ENCODE measurements at regions not wholly inside any gene's neighbourhood (a gene's known extent, or its start where the extent isn't known, plus 50 kb on each side); places are given as distances from the start of the nearest gene placed in this dataset.

DNA sequence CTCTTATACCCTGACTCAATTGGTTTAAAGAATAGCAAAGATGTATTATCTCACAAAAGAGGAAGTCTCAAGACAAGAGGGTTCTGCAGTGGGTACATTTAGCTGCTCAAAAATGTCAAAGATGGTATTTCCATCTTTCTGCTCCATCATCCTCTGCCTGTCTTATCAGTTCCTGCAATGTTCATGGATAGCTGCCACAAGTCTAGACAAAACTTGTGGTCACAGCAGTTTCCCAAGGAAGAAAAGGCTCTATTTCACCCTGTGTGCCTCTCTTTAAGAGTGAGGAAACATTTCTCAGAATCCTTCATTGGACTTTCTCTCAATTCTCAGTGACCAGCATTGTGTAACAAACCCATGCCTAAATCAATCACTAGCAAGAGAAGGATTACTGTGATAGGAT lies 634.2 kb upstream of the AUTS2 start:
- TF ChIP-seq, protein P1, sequence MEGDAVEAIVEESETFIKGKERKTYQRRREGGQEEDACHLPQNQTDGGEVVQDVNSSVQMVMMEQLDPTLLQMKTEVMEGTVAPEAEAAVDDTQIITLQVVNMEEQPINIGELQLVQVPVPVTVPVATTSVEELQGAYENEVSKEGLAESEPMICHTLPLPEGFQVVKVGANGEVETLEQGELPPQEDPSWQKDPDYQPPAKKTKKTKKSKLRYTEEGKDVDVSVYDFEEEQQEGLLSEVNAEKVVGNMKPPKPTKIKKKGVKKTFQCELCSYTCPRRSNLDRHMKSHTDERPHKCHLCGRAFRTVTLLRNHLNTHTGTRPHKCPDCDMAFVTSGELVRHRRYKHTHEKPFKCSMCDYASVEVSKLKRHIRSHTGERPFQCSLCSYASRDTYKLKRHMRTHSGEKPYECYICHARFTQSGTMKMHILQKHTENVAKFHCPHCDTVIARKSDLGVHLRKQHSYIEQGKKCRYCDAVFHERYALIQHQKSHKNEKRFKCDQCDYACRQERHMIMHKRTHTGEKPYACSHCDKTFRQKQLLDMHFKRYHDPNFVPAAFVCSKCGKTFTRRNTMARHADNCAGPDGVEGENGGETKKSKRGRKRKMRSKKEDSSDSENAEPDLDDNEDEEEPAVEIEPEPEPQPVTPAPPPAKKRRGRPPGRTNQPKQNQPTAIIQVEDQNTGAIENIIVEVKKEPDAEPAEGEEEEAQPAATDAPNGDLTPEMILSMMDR (conservative IDR thresholded peaks at IDR 0.05; ENCODE audit: low read depth, low read length): no peak
- no peaks in the 10 kb centered on the region for H3K27me3 ChIP-seq (ENCODE audit: insufficient read depth, low read depth)
- no peak overlapping the region for H3K4me3 ChIP-seq (IDR thresholded peaks at IDR 0.05; ENCODE audit: insufficient read depth, low read depth, low read length)
- H4K20me1 ChIP-seq (ENCODE audit: insufficient read depth): no peaks in the 10 kb centered on the region
- H3K79me2 ChIP-seq (ENCODE audit: insufficient read depth, low read depth): no peaks in the 10 kb centered on the region
- no peak overlapping the region for H3K27ac ChIP-seq
- H3K4me2 ChIP-seq: no peak overlapping the region
- H3K9ac ChIP-seq: no peak overlapping the region
- no peak overlapping the region for H2AFZ ChIP-seq (ENCODE audit: low read depth)
- no peaks in the 10 kb centered on the region for H3K36me3 ChIP-seq (ENCODE audit: insufficient read depth)
- no peaks in the 10 kb centered on the region for H3K4me1 ChIP-seq (ENCODE audit: low read depth, poor library complexity, severe bottlenecking)

- no peak overlapping the region for H3K4me2 ChIP-seq
- no peak overlapping the region for H3K27ac ChIP-seq
- H3K4me1 ChIP-seq (ENCODE audit: low read depth, poor library complexity, severe bottlenecking): no peaks in the 10 kb centered on the region
- no peak overlapping the region for H3K4me3 ChIP-seq (IDR thresholded peaks at IDR 0.05; ENCODE audit: insufficient read depth, low read depth, low read length)
- H3K27me3 ChIP-seq (ENCODE audit: insufficient read depth, low read depth): no peaks in the 10 kb centered on the region
- H4K20me1 ChIP-seq (ENCODE audit: insufficient read depth): no peaks in the 10 kb centered on the region
- TF ChIP-seq, protein P1 (conservative IDR thresholded peaks at IDR 0.05; ENCODE audit: low read depth, low read length): no peak
- H3K9ac ChIP-seq: no peak overlapping the region
- H2AFZ ChIP-seq (ENCODE audit: low read depth): no peak overlapping the region
- no peaks in the 10 kb centered on the region for H3K36me3 ChIP-seq (ENCODE audit: insufficient read depth)
- H3K79me2 ChIP-seq (ENCODE audit: insufficient read depth, low read depth): no peaks in the 10 kb centered on the region
Measured at GRCh38 chr7:68965351-68965750, 632.9 kb upstream of the AUTS2 start.

GRCh38 chr7:68967598-68967997 lies 630.7 kb upstream of the AUTS2 start:
- H3K4me2 ChIP-seq: no peak overlapping the region
- no peaks in the 10 kb centered on the region for H3K36me3 ChIP-seq (ENCODE audit: insufficient read depth)
- H3K9ac ChIP-seq: no peak overlapping the region
- TF ChIP-seq, protein P1 (conservative IDR thresholded peaks at IDR 0.05; ENCODE audit: low read depth, low read length): no peak
- H3K27ac ChIP-seq: no peak overlapping the region
- H3K79me2 ChIP-seq (ENCODE audit: insufficient read depth, low read depth): no peaks in the 10 kb centered on the region
- H3K4me3 ChIP-seq (IDR thresholded peaks at IDR 0.05; ENCODE audit: insufficient read depth, low read depth, low read length): no peak overlapping the region
- no peaks in the 10 kb centered on the region for H4K20me1 ChIP-seq (ENCODE audit: insufficient read depth)
- no peak overlapping the region for H2AFZ ChIP-seq (ENCODE audit: low read depth)
- no peaks in the 10 kb centered on the region for H3K27me3 ChIP-seq (ENCODE audit: insufficient read depth, low read depth)
- no peaks in the 10 kb centered on the region for H3K4me1 ChIP-seq (ENCODE audit: low read depth, poor library complexity, severe bottlenecking)

GRCh38 chr7:68969571-68969970 lies 628.7 kb upstream of the AUTS2 start:
- H3K79me2 ChIP-seq (ENCODE audit: insufficient read depth, low read depth): no peaks in the 10 kb centered on the region
- no peaks in the 10 kb centered on the region for H3K27me3 ChIP-seq (ENCODE audit: insufficient read depth, low read depth)
- TF ChIP-seq, protein P1 (conservative IDR thresholded peaks at IDR 0.05; ENCODE audit: low read depth, low read length): no peak
- H2AFZ ChIP-seq (ENCODE audit: low read depth): no peak overlapping the region
- no peaks in the 10 kb centered on the region for H4K20me1 ChIP-seq (ENCODE audit: insufficient read depth)
- no peak overlapping the region for H3K9ac ChIP-seq
- no peak overlapping the region for H3K27ac ChIP-seq
- no peak overlapping the region for H3K4me3 ChIP-seq (IDR thresholded peaks at IDR 0.05; ENCODE audit: insufficient read depth, low read depth, low read length)
- H3K36me3 ChIP-seq (ENCODE audit: insufficient read depth): no peaks in the 10 kb centered on the region
- H3K4me1 ChIP-seq (ENCODE audit: low read depth, poor library complexity, severe bottlenecking): no peaks in the 10 kb centered on the region
- no peak overlapping the region for H3K4me2 ChIP-seq
